ENCODE measurements at regions not wholly inside any gene's neighbourhood (a gene's known extent, or its start where the extent isn't known, plus 50 kb on each side); places are given as distances from the start of the nearest gene placed in this dataset.
A peak's percentile ranks its signal among the peaks of the same experiment; 100 is the strongest.

DNA sequence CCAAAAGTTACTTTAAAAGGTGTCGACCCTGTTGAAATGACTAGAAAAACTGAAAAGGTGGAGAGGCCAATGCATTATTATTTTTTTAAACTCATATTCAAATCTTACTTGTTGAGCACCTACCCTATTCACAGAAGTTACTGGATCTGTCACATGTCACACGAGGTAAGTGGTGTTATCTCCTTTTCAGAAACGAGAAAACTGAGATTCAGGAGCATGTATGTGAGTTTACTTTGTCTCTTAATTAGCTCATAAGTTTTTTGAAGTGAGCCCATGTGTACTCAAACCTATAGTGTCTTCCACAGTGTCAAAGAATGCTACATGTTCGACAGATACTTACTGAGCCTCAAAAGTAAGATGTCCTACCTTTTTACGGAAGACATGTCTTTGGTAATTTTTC, 81.8 kb upstream of the EGLN3 start:
- no peak for DNase-seq

DNA sequence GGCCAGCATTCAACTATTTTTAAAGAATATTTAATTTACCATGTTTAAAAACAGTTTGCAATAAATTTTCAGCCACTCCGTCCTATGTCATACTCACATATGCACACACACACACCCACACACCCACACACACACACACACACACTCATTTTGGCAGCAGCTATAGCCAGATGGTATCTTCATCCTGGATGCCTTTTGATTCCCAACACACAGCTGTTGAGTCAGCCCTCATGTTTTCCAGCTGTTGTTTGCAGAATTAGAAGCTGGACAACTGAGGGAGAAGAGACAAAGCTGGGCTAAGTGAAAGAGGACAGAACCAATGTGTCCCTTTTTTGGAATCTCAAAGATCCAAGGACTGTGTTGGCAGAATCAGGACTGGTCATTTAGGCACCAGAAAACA, 80.0 kb upstream of the EGLN3 start:
- DNase-seq, result no peak

- DNase-seq, result no peak
Observed at GRCh38 chr14:34029921-34030334, 79.1 kb upstream of the EGLN3 start.

- DNase-seq, result no peak
Observed at GRCh38 chr14:34027990-34028495, 77.2 kb upstream of the EGLN3 start.

GRCh38 chr14:34027130-34027989, 76.5 kb upstream of the EGLN3 start:
- DNase-seq, result no peak

GRCh38 chr14:34025325-34026017, 74.6 kb upstream of the EGLN3 start:
- no peak for DNase-seq

GRCh38 chr14:34024768-34025144, 73.9 kb upstream of the EGLN3 start:
- no peak for DNase-seq

- peak; percentile 13 for DNase-seq
Observed at GRCh38 chr14:34023824-34024767, 73.2 kb upstream of the EGLN3 start.

DNA sequence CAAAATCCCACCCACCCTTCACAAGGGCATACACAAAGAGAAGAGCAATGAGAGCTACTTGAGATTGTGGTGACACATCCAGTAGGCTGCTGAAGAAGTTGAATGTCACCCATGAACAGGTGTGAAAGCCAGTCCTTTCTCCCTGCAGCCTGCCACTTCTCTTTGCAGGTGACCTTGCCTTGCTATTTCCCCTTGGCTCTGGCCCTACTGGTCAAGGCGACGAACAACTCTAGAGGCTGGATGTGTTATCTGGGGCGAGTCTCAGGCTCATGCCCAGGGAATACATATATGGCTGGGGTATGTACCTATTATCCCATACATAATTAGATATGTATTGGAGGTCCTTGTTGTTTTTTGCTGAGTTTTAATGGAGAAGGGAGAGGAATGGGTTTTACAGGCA, 70.2 kb upstream of the EGLN3 start:
- DNase-seq, result no peak

DNA sequence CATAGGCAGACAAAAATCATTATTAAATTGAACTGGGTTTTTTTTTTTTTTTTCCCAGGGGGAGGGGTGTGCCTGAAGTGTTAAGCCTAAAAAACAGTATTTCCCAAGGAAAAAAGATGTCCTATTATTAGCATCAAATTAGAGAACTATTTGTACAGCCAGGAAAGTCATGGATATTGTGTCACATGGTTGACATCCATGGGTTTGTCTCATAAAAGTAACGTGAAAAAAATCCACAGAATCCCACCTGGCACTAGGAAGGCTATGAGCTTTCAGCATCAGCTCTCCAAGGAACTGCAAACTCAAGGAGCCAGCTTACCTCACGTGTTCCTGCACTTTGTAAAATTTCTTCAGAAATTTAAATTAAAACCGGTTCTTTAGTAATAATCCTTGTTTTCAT, 69.1 kb upstream of the EGLN3 start:
- DNase-seq, result no peak

DNA sequence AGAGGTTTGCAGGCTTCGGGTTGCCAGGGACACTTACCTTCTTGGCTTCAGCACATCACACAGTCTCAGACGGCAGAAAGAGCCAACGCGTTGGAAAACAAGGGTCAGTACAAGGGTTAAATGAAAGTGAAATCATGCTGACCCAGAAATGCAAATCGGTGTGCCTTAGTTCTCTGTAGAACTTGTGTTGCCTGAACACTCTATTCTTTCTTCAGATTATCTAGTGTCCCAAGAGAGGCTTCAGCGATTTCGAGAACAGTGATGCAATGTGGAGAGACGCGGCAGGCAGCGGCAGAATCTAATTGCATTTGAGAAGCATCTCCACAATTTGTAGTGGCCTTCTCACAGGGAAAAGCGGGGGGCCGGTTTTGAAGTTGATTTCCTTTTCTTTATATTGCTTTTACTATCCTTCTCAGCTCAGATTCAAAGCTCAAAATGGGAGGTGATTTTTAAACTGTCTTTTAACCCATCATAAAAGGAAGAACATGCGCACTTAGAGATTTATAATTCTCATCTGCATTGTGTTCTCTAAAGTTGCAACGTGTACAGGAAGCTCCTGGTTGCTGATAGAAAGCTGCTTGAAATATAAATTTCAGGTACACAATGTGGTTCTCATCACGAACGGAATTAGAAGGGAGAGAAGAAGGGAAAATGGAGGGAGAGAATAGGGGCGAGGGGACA, 67.8 kb upstream of the EGLN3 start:
- DNase-seq, result no peak

DNA sequence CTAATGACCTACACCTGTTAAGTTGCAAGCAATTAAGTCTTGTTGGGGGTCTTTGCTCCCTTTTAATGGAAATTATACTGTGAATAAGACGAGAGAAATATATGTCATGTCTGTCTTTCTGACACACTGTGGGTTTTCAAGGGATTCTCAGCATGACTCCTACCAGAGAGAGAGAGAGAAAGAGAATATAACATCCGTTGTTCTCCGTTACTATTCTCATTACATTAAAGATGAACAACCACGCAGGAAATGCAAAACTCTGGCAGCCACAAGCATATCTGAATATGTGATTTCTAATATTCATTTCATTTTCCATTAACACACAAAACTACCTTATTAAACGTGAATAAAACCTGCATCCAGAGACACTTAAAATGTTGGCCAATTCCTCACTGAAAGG, 67.3 kb upstream of the EGLN3 start:
- DNase-seq, result no peak

GRCh38 chr14:34015383-34015782, 64.5 kb upstream of the EGLN3 start:
- no peak for DNase-seq

DNA sequence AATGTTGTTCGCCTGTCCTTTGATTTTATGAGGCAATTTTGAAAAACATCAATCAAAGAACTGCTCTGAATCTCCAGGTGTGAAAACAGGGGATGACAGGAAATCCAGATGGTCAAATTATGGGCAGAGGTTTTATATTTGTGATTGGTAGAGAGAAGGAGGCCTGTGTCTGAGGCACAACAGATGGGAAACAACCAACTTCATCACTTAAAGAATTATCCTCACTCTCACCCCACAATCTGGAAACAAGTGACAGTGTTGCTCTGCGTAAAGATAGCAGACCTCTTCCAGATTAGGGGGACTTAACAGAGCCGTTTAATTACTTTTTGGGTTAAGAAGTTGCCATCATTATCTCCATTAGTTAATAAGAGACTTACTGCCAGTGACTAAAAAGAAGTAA, 64.1 kb upstream of the EGLN3 start:
- DNase-seq, result no peak

GRCh38 chr14:34013721-34014060, 62.8 kb upstream of the EGLN3 start:
- DNase-seq, result peak; percentile 69

DNA sequence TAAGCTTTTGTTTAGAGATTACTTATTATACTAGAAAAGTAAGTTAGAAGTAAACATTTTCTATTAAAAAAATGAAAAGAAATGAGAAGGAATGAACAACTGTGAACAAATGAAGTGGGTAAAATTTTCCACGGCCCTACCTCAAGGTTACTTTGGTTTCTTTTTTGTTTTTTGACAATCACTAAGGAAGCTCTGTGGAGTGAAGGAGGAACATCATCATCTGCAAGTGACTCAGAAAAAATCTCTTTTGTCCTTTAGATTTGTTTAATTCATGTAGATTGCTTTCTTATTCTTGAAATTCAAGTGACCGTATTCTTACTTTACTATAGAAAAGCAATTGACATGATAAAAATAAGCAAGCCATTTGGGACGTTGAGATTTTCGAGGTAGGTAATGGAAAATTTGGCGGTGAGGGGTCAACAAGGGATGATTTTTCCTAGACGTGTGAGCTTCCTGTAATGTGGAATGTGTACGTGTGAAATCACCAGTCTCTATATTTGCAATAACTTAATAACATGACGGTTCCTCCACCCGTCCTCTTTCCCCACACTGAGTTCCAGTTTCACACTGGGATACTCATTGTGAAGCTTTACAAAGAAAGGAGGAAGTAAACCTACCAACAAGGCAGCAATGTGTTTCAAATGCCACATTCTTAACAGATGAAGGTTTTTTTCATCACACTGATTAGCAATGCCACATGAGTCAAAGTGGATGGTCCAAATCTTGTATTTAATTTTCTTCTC, 62.3 kb upstream of the EGLN3 start:
- DNase-seq, result peak; percentile 69

DNA sequence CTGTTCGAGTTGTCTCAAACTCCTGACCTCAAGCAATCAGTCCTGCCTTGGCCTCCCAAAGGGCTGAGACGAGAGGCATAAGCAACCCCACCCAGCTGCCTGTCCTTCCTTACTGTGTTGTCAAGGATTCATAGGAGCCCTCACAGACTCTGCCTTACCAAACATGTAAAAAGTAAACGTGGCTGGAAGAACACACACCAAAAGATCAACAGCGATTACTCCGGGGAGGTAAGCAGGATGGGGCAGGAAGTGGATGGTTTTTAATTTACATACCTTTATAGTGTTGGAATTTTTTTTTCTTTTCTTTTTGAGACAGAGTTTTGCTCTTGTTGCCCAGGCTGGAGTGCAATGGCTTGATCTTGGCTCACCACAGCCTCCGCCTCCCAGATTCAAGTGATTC, 61.5 kb upstream of the EGLN3 start:
- DNase-seq, result no peak

DNA sequence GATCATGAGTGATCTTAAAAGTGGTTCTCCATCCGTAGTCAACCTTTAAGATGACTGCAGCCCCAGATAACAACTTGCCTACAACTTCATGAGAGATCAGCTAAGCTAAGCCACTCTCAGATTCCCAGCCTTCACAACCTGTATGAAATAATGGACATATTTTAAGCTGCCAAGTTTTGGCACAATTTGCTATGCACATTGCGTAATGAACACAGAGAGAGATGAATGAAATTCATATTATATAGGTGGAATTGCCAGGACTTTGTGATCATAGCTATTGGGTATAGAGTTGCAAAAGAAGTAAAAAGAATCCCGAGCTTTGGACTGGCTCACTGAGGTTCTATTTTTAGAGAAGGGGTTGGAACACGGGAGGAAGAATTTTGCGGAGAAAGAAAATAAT, 59.1 kb upstream of the EGLN3 start:
- no peak for DNase-seq

DNA sequence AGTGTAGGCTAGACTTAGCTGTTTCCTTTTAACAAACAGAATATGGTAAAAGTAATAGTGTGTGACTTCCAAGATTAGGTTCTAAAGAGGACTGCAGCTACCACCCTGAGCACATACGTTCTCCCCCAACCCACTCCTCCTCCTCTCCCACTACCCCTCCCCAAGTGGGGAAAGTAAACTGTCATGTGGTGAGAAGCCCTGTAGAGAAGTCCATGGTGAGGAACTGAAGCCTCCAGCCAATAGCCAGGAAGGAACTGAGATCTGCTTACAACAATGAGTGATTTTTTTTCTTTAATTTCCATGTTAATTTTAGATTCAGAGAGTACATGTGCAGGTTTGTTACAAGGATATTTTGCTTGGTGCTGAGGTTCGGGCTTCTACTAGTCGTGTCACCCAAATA, 57.0 kb upstream of the EGLN3 start:
- no peak for DNase-seq

- DNase-seq, result no peak
Observed at GRCh38 chr14:34005901-34006300, 55.0 kb upstream of the EGLN3 start.

DNA sequence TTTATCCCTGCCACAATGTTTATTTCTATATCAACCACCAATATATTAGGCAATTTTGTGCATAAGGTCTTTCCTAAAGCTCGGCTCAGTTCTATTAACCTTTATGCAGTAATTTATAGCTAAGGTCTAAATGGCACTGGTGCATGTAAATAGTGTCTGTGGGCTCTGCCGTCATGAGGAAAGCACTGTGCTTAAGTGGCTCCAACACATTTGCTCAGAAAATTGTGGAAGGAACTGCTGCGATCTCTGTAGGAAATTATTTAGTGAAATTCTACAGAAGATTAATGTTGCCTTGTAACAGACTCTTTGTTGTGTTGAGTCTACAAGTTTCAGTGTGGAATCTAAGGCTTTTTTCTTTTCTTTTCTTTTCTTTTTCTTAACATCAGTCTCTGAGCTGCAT, 54.0 kb upstream of the EGLN3 start:
- DNase-seq, result no peak

- no peak for DNase-seq
Observed at GRCh38 chr14:34003691-34004090, 52.8 kb upstream of the EGLN3 start.

Data from DMS153 (cell line).